Astrocyte of the spinal cord (primary cell): ENCODE measurements at regions not wholly inside any gene's neighbourhood (a gene's known extent, or its start where the extent isn't known, plus 50 kb on each side); places are given as distances from the start of the nearest gene placed in this dataset.

Source experiments
- DNase-seq: peaks from one replicate; pipeline ENCODE4 v3.0.0; 2011; ENCODE audit warnings: low read depth, low spot score
- H3K4me3 ChIP-seq: 2 replicates; pipeline ENCODE4 v1.5.1; 2011; ENCODE audit warnings: low read depth, mild to moderate bottlenecking, low read length, moderate library complexity
- CTCF ChIP-seq: IDR thresholded peaks from 2 replicates; pipeline ENCODE4 v1.5.1; 2012; ENCODE audit warnings: low read depth, mild to moderate bottlenecking, low read length, inconsistent platforms
- in situ Hi-C: cut with HindIII; loops from 2 replicates; pipeline ENCODE4 v1.10.0; 2017; ENCODE audit warnings: low sequenced_read_pairs

DNA sequence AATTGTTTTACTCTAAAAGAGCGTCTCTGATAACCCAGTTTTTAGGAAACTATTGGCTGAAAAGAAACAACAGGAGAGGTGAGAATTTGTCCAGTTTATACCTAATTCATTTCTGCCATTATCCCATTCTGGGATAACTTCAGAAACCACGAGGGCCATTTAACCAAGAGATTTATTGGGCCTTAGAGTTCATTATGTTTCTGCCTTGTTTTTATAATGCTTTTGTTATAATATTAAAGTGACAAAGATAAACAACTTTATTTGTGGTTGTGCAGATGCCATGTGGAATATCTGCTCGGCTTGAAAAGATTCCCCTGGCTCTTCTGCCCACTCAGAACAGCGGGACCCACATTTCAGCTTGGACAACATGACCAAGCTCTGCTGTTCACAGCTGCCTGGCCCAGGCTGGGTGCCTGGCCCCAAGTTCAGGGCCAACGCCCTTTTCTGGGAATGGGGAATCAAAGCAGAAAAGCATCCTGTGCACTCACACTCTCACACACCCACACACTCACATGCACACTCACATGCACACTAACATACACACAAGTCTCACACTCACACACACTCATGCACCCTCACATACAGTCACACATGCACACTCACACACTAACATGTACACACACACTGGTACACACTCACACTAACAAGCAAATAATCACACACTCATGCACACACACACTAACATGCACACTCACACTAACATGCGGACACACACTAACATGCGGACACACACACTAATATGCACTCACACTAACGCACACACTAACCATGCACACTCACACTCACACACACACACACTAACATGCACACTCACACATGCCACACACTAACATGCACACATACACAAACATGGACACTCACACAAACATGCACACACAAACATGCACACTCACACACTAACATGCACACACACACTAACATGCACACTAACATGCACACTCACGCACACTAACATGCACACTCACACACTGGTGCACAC lies 86.7 kb upstream of the NEDD9 start:
- in situ Hi-C loops: no loop called here
- DNase-seq: peak; percentile 53
- no peak for TF ChIP-seq CTCF
- H3K4me3 ChIP-seq: no peak overlapping the region

DNA sequence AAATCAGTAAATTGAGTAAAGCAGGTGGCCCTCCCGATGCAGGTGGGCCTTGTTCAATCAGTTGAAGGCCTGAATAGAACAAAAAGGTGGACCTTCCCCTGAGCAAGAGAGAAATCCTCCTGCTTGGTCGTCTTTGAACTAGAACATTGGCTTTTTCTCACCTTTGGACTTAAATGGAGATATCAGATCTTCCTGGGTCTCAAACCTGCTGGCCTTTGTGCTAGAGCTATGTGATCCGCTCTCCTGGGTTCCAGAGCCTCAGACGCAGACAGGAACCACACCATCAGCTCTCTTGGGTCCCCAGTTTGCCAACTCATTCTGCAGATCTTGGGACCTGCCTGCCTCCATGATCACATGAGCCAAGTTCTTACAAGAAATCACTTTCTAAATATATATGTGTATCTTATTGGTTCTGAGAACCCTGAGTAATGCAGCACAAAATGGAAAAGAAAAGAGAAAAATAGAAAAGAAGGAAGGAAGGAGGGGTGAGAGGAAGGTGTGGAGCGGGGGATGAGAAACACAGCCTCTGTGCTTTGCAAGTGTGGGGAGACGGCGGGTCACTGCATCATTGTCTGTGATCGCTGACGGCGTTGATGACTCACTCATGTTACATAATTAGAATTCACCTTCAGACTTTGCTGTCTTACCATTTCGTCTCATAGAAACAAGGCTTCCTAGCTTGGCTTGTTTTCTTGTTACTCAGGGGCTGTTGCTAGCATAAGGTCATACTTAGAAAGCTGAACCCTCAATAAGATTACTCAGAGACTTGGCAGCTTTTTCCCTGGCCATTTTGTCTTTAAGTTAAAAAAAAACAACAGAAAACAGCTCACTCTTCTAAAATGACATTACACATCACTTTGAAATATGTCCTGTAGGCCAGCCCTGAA lies 85.7 kb upstream of the NEDD9 start:
- peak; percentile 99 for DNase-seq
- in situ Hi-C loops: no loop called here
- H3K4me3 ChIP-seq: no peak overlapping the region
- no peak for TF ChIP-seq CTCF

GRCh38 chr6:11315743-11316437 lies 83.4 kb upstream of the NEDD9 start:
- TF ChIP-seq CTCF: no peak
- peak; percentile 96 for DNase-seq

DNA sequence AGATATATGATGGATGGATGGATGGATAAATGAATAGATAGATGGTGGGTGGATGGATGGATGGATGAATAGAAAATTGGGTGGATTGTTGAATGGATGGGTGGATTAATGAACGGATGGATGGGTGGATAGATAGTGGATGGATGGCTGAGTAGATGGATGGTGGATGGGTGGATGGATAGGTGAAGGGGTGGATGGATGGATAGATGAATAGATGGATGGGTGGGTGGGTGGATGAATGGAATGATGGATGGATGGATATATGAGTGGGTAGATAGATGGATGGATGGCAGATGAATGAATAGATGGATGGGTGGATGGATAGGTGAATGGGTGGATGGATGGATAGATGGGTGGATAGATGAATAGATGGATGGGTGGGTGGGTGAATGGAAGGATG lies 80.7 kb upstream of the NEDD9 start:
- no peak for TF ChIP-seq CTCF
- DNase-seq: no peak

More at GRCh38 chr6:11315743-11316437, 83.4 kb upstream of the NEDD9 start:
- H3K4me3 ChIP-seq: no peak overlapping the region
- in situ Hi-C loops: no loop called here

DNA sequence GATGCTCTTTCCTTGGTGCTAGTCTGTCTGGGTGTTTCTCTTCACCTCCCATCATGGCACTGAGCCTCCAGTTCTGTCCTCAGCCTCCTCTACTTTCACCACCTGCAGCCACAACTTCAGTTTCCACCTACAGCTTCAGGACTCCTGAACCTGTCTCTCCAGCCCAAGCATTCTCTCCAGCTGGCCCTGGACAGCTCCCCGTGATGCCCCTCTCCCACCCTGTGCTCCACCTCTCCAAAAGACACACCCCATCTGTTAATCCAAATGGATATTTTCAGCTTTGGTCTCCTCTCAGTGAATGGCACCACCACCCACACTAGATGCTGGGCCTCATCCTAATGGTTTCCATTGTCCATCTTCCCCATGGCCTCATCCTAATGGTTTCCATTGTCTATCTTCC lies 79.5 kb upstream of the NEDD9 start:
- DNase-seq: no peak
- in situ Hi-C loops: no loop called here
- no peak overlapping the region for H3K4me3 ChIP-seq
- no peak for TF ChIP-seq CTCF

More for the DNA sequence above, 80.7 kb upstream of the NEDD9 start:
- in situ Hi-C loops: no loop called here
- H3K4me3 ChIP-seq: no peak overlapping the region
